HFF-Myc (cell line): ENCODE measurements at regions not wholly inside any gene's neighbourhood (a gene's known extent, or its start where the extent isn't known, plus 50 kb on each side); places are given as distances from the start of the nearest gene placed in this dataset.
"Not testable (repeated sequence)": the region's sequence is repeated elsewhere in the genome, so short reads cannot be mapped to it uniquely, and the experiment has no call there.

Experiments used
- DNase-seq: peaks from one replicate; pipeline ENCODE4 v3.0.0-alpha.2; 2011; ENCODE audit warnings: low read depth; ENCODE audit errors: extremely low read depth
- H3K4me3 ChIP-seq: replicated peaks from 2 replicates; pipeline ENCODE4 v1.5.1; 2011; ENCODE audit warnings: low read depth, mild to moderate bottlenecking, control low read depth, low read length
- TF ChIP-seq, protein P1 (sequence below): IDR thresholded peaks from 2 replicates; pipeline ENCODE4 v1.5.1; 2012; ENCODE audit warnings: mild to moderate bottlenecking, low read depth, low read length, control low read depth; ENCODE audit errors: missing control alignments

DNA sequence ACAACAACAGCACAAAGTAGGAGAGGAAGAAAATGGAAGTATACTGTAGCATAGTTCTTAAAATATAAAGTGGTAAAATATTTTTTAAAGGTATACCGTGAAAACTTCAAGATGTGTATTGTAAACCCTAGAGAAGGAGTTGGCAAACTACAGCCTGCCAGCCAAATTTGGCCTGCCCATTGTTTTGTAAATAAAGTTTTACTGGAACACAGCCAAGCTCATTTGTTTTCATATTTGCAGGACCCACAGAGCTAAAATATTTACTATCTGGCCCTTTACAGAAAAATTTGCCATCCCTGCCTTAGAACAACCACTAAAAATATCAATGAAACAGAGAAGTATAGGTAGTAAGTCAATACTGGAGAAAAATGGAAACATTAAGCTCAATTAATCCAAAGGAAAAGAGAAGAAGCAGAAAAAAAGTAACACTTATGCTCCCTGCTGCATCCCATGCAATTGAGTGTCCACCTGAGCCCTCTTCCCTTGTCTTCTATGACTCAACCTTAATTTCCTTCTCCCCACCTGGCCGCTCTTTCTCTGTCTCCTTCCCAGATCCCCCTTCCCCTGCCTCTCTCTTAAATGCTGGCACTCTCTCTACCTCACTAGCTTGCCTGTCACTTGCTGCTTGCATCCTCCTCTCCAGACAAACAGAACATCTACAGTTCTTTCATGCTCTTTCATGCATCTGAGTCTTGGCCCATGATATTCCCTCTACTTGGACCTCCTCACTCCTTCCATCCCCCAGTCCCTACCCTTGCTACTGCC is 50.6 kb upstream of the FER start:
- TF ChIP-seq, protein P1, sequence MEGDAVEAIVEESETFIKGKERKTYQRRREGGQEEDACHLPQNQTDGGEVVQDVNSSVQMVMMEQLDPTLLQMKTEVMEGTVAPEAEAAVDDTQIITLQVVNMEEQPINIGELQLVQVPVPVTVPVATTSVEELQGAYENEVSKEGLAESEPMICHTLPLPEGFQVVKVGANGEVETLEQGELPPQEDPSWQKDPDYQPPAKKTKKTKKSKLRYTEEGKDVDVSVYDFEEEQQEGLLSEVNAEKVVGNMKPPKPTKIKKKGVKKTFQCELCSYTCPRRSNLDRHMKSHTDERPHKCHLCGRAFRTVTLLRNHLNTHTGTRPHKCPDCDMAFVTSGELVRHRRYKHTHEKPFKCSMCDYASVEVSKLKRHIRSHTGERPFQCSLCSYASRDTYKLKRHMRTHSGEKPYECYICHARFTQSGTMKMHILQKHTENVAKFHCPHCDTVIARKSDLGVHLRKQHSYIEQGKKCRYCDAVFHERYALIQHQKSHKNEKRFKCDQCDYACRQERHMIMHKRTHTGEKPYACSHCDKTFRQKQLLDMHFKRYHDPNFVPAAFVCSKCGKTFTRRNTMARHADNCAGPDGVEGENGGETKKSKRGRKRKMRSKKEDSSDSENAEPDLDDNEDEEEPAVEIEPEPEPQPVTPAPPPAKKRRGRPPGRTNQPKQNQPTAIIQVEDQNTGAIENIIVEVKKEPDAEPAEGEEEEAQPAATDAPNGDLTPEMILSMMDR, result no peak
- no peak for DNase-seq
- no peak overlapping the region for H3K4me3 ChIP-seq

DNA sequence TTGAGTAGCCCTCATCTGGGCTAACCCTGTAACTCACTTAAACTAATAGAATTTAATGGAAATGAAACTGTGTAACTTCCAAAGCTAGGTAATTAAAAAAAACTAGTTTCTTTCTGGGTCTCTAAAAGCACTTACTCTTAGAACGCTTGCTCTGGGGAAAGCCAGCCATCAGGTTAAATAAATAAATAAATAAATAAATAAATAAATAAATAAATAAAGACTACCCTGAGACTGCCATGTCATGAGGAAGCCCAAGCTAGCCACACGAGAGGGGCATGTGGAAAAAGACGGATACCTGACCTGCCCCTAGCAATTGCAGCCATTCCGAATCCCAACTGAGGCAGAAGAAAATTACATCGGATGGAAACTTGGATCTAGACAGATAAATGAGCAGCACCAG is 51.3 kb upstream of the FER start:
- TF ChIP-seq, protein P1, result no peak
- DNase-seq, result no peak
- H3K4me3 ChIP-seq, result no peak overlapping the region

DNA sequence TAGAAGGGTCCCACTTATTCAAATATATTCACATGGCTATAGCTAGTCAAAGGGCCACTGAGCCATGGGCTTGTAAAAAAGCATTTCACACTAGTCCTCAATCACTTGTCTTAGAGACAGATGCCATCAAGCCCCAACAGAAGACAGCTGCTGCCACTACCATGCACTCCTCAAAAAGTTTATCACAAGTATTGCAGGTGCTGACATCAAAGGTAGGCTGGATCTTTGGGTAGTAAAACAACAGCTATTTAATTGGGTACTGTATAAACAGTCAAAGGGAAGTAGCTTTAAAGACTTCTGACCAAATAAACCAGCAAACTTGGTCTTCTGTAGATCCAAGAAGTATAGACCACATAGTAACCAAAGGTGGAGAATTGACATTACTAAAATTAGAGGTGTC is 59.2 kb upstream of the FER start:
- DNase-seq, result no peak
- TF ChIP-seq, protein P1, result no peak
- H3K4me3 ChIP-seq, result no peak overlapping the region

DNA sequence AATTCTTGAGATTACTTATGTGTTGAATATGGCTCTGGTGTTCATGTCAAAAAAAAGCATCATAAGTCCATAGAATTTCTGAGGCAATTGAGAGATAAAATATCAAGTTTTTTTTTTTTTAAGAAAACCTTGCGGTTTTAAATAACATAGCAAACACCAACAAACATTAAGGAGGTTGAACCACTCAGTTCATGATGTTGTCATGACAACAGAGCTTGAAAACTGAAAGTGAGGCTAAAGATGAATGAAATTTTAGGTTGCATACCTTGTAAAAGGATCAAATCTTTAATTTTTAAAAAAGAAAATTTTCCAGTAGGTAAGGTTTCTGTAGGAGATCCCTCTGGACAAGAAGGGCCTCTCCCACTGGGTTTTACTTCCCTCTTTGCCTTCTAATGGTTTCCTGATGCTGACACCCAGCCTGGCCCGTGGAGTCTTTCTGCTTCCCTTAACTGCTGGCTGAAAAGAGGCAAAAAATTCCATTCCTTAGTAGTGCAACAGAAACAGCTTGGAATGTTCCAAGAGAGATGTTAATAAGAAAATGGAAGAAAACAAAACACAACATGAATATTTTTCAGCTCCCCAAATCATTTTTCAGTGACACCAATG is 60.0 kb upstream of the FER start:
- TF ChIP-seq, protein P1, result no peak
- H3K4me3 ChIP-seq, result no peak overlapping the region
- no peak for DNase-seq

DNA sequence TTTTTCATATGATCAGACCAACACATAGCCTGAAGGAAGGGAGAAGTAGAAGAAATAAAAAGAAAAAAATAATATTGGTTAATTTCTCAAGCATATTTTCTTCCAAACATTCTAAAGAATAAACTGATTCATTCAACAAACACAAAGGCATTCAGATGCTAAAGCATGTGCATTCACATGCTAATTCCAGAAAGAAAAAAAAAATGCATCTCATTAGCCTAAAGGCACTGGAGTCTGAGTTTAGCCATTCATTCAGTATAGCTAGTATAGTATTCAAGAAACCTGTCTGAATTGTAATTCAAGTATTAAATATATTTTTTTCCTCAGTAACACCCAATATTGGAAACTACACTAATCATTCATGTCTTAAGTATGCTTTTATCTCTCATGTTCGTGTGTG is 61.0 kb upstream of the FER start:
- H3K4me3 ChIP-seq, result no peak overlapping the region
- no peak for DNase-seq
- TF ChIP-seq, protein P1, result no peak

DNA sequence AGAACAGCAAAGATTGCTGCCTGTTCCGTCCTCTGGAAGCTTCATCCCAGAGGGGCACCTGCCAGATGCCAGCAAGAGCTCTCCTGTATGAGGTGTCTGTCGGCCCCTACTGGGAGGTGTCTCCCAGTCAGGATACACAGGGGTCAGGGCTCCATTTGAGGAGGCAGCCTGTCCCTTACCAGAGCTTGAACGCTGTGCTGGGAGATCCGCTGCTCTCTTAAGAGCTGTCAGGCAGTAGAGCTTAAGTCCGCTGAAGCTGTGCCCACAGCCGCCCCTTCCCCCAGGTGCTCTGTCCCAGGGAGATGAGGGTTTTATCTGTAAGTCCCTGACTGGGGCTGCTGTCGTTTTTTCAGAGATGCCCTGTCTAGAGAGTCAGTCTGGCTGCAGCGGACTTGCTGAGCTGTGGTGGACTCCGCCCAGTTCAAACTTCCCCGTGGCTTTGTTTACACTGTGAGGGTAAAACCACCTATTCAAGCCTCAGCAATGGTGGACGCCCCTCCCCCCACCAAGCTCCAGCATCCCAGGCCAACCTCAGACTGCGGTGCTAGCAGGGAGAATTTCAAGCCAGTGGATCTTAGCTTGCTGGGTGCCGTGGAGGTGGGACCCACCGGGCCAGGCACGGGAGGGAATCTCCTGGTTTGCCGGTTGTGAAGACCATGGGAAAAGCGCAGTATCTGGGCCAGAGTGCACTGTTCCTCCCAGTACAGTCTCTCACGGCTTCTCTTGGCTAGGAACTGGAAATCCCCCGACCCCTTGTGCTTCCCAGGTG is 62.1 kb upstream of the FER start:
- not testable (repeated sequence) for H3K4me3 ChIP-seq, DNase-seq
